Inflammatory macrophage treated with lipopolysaccharide for 4 hours (primary cell): ENCODE measurements at regions not wholly inside any gene's neighbourhood (a gene's known extent, or its start where the extent isn't known, plus 50 kb on each side); places are given as distances from the start of the nearest gene placed in this dataset.
A peak's percentile ranks its signal among the peaks of the same experiment; 100 is the strongest.

ENCODE experiments used
- DNase-seq: peaks from one replicate; pipeline ENCODE4 v3.0.0-alpha.2; 2020

DNA sequence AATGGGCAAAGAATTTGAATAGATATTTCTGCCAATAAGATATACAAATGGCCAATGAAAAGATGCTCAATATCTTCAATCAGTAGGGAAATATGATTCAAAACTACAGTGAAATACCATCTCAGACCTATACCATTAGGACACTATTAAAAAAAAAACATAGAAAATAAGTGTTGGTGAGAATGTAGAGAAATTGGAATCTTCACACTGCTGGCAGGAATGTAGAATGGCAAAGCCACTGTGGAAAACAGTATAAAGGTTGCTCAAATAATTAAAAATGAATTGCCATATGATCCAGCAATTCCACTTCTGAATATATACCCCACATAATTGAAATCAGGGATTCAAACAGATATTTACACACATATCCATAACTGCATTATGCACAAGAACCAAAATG, 88.1 kb upstream of the STARD13 start:
- no peak for DNase-seq

DNA sequence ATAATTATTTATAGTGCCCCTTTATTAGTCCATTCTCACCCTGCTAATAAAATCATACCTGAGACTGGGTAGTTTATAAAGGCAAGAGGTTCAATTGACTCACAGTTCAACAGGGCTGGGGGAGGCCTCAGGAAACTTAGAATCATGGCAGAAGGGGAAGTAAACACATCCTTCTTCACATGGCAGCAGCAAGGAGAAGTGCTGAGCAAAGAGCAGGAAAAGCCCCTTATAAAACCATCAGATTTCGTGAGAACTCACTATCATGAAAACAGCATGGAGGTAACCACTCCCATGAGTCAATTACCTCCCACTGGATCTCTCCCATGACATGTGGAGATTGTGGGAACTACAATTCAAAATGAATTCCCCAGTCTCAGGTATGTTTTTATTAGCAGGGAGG, 89.9 kb upstream of the STARD13 start:
- DNase-seq = no peak

DNA sequence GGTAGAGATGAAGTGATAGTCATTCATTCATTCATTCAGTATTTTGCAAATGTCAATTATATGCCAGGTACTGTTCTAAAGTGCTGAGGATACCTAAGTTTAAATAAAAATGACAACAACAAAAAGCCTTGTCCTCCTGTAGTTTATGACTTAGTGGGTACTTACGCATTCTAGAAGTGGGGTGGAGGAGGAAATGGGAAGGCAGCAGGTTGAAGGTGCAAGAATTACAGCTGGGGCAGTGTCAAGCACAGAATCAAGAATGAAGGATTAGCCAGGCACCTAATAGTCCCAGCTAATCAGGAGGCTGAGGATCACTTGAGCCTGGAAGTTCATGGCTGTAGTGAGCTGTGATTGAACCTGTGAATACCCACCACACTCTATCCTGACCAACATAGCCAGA, 90.7 kb upstream of the STARD13 start:
- DNase-seq = no peak

- DNase-seq = no peak
Measured at GRCh38 chr13:33377411-33377810, 91.9 kb upstream of the STARD13 start.

GRCh38 chr13:33377825-33378224, 92.3 kb upstream of the STARD13 start:
- DNase-seq = no peak

- no peak for DNase-seq
Measured at GRCh38 chr13:33379608-33380007, 94.1 kb upstream of the STARD13 start.

DNA sequence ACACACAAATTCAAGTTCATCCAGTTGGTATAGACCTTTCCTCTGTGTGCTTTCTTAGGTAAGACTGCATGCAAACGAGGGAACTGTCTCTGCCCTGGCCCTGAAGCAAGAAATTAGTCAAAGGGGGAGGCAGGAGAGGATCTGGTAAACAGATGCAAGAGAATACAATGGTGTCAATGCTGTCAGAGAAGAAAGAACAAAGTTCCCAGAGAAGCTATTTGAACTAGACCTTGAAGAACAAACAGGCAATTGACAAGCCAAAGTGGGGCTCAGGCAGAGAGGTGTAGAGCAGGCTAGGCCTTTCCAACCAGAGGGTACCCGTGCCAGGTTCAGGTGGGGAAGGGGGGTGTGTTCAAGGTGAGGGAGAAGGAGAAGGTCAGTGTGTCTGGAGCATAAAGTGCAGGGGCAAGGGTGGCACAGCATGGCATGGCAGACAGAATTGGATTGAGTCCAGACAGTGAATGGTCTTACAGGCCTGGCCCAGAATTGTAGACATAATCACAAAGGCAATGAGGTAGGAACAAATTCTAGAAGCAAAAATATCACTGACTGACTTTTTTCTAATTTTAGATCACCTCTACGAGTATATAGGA, 95.0 kb upstream of the STARD13 start:
- DNase-seq = no peak

- no peak for DNase-seq
Measured at GRCh38 chr13:33381180-33381579, 95.6 kb upstream of the STARD13 start.

GRCh38 chr13:33381906-33382305, 96.4 kb upstream of the STARD13 start:
- no peak for DNase-seq

DNA sequence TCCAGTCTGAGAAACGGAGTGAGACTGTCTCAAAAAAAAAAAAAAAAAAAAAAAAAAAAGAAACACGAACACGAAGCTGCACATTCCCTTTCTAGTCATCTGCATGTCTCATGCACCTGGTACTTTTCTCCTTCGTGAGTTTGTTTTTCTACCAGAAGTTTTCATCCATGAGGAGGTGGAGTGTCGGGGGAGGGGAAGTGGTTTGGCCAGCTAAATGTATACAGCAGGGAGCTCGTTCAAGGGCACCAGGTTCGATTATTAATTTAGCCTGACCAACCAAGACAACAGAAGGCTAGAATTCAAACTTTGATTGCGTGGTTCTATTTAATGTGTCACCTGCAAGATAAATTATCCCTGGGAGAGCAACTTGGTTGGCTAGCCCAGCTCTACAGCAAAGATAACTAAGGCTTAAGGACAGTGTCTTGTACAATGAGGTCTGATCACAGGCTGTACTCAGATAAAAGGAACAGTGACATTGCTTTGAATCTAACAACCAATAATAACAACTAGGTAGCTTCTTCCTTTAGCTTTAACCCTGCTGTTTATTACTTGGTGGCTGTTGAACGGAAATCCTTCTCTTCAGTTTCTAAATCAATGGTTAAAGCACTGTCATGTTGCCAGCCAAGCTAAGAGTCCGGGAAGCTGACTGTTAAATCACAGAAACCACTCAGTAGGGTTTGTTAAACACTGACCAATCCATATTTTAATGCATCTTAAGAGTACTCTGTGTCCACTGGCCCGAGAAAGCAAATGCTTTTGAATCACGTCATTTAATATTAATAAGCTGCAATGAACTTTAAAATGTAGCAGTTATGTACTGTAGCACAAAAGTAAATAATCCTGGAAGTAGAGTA, 98.4 kb upstream of the STARD13 start:
- no peak for DNase-seq

DNA sequence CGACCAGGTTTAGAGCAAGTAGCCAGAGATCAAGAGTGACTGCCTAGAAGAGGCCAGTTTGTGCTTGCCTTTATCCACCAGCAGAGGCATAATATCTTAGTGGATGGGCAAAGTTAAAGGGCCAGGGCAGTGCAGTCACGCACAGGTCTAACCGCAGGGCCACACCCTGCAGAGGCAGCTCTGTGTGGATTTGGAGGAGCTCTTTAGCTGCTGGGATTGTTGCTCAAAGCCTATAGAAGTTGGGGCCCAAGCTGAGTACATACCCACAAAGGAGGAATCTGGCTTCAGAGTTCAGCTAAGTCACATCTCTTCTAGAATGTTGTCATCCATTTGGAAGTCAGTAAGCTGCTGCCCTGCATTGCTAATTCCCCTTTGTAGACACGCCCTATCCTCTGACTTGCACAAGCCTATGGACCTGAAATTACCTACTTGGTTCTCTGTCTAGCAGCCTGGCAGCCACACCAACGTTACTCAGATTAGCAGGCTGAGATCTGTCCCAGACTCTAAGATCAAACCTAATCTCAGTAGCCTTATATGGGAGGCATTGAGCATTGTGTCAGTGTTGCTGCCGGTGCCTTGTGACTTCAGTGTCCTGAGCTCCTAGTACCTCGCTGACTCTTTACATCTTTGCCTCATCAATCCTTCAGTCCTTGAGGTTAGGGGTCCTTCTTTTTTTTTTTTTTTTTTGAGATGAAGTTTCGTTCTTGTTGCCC, 102.9 kb upstream of the STARD13 start:
- peak; percentile 8 for DNase-seq

GRCh38 chr13:33392794-33393405, 107.3 kb upstream of the STARD13 start:
- DNase-seq = no peak

DNA sequence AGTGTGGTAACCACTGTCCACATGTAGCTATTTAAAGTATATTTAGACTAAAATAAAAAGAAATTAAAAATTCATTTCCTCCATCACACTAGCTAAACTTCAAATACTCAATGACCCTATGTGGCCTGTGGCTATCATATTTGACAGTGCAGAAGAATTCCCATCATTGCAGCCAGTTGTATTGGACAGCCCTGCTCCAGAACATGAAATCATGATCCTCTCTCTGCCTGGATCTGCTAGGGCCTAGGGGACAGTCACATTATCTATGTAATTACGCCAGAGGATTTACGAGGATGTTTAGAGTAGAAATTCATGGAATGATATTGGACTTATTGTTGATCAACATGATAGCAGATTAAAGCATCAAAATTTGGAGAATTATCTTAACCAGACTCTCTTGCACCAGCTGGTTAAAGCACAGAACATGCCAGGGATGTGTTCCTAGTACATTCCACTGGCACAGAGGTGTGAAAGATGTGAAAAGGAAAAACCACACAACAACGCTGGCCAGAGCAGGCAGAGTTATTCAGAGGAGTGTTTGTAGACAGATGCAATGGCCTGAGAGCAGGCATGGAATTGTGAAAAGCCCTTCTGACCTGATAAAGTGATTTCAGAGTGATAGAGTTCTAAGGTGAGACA, 108.9 kb upstream of the STARD13 start:
- DNase-seq = no peak

DNA sequence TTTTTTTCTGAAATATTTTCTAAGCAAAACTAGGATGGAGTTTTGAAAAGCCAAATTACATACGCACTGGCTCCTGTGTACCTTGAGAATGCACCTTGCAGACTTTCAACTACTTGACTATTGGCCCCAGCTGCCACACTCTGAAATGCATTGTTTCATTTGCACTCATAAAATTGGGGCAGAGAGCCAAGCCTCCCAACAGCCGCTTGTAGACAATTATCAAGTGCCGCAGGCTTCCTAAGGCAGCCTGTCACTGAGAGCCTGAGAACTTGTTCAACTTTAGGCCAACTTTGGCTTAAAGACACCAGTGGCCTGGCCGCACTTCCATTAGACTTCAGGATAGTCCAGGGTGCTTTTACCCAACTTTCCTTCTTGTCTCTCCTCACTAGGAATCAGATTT, 115.7 kb upstream of the STARD13 start:
- DNase-seq = no peak

DNA sequence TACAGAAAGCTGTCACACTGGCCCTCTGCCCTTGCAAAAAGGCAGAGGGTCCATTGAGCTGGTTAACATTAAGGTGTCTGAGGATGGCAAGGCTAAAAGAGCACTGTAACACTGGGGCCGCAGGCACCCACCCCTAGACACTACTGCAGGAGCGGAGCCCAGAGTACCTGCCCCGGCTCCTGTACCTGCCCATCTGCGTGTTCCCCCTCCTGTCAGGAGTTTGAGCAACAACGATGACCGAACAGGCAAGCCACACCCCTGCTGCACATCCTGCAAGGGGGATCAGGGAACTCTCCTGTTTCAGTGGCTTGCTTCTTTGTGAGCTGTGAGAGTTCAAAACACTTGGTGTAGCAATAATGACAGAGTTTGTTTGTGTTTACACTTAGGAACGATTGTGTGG, 117.4 kb upstream of the STARD13 start:
- no peak for DNase-seq

DNA sequence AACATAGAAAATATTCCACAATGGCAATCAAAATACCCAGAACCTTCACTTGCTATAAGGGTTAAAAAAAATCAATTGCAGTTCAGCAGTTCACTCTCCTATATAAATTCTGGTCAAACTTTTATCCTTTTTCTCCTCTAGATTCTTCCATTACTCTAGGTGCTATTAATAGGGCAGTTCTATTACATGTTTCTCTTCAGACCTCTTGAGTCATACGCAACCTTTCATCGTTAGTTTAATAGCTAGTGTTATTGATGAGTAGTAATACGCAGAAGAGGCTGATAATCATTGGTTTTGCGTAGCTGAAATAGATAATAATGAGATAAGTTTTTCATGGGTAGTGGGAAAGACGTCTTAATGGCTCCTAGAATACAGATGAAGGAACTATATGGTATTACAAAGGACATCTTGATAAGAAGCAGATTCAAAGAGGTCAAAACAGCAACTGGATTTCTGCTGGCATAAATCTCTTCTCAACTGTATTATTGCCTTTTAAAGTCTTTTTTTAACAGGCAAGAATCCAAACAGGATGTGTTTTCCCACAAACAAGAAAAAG, 118.3 kb upstream of the STARD13 start:
- DNase-seq = no peak

- DNase-seq = no peak
Measured at GRCh38 chr13:33405371-33405770, 119.8 kb upstream of the STARD13 start.

DNA sequence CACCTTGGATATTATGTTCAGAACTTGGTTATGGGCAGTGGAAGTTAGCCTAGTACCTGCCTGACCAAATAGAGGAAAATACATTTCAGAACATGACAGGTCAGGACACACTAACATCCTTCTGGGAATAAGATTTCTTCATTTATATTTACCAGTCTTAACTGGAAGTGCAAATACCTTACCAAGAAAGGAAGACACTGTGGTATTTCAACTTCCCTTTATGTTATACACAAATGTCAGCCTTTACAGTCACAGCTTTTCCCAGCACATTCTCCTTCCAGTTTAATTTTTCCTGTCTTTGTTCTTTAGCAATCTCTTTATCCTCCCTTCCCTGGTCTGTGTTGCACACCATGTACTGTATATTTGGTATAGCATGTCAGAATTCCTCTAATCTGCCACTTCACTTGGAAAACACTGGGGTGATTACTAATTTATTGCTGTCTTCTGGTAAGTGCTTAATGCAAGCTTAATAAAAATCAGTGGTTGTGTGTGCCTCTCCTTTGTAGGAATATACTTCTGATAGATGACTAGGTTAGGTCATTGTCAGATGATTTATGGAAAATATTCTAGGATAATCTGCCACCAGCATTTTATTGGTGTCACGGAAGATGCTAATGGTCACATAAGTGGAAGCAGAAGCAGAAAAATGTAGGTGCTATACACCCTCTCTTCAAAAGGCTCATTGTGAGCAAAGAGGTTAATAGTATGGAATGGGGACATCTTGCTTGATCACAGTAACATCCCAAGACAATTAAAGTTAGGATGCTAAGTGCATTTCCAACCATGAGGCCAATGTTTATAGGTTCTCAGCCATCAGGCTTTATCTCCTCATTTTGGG, 124.3 kb upstream of the STARD13 start:
- peak; percentile 6 for DNase-seq

GRCh38 chr13:33410619-33411018, 125.1 kb upstream of the STARD13 start:
- no peak for DNase-seq

DNA sequence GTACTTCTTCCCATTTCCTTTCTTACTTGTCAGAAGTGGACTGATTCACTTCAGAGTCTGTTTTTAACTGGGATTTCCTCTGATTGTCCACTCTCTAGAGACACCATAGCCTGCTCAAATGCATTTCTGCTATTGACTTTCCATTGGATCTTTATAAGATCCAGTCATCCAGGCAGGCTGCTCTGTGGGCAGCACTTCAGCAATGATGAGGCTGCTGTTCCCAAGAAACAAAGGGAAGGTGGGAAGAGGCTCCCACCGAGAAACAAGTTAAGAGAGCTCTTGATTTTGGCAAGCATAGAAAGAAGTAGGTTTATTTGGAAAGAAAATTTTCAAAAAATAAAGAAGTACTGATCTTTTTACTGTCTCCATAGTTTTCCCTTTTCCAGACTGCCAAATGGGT, 125.8 kb upstream of the STARD13 start:
- no peak for DNase-seq

GRCh38 chr13:33415822-33416221, 130.3 kb upstream of the STARD13 start:
- DNase-seq = no peak
